A549 (cell line): ENCODE measurements at regions not wholly inside any gene's neighbourhood (a gene's known extent, or its start where the extent isn't known, plus 50 kb on each side); places are given as distances from the start of the nearest gene placed in this dataset.

ENCODE experiments used
- ATAC-seq, 2 experiments: fragments of 200-7000 bp in 1 of 2; fragments of >200 bp in 1 of 2; cut with Nextera tagmentation in 1 of 2; cut with Tn5 transposase in 1 of 2; 3 replicates each; pipeline versions ENCODE4 v1.8.0 to v1.9.1; 2018 to 2020; ENCODE audit warnings: mild to moderate bottlenecking in 1 of 2, moderate library complexity in 1 of 2
- CTCF ChIA-PET: fragments of 300-600 bp; sonication (Branson Sonifier 250); formaldehyde crosslinking; extraction: SDS; loops from one replicate; lab custom pipeline; 2021; ENCODE audit warnings: antibody characterized with exemption, inconsistent platforms; lab: Yijun Ruan, JAX
- POLR2A ChIA-PET: fragments of 350-600 bp; formaldehyde crosslinking; extraction: SDS; loops from one replicate; lab custom pipeline; 2021; ENCODE audit warnings: antibody characterized with exemption, inconsistent platforms; lab: Yijun Ruan, JAX
- DNase-seq, 2 experiments: peaks; one replicate each; pipeline versions ENCODE4 v3.0.0 to v3.0.0-alpha.2; 2011 to 2016; ENCODE audit warnings: low read depth in 1 of 2, low spot score in 1 of 2
- FAIRE-seq: peaks from 2 replicates; lab custom pipeline; 2011; peaks lifted over from hg19 to GRCh38; lab: Jason Lieb, UNC
- H3K27ac ChIP-seq, 2 experiments: fragments of >200 bp; sonication (Bioruptor Twin); formaldehyde crosslinking; 3 replicates each; pipeline ENCODE4 v1.5.1; 2016 to 2017
- H3K4me1 ChIP-seq: fragments of >200 bp; sonication (Bioruptor Twin); formaldehyde crosslinking; 3 replicates; pipeline ENCODE4 v1.6.1; 2016
- H3K4me2 ChIP-seq: fragments of >200 bp; sonication (Bioruptor Twin); formaldehyde crosslinking; 3 replicates; pipeline ENCODE4 v1.6.1; 2016
- H3K4me3 ChIP-seq: fragments of >200 bp; sonication (Bioruptor Twin); formaldehyde crosslinking; 3 replicates; pipeline ENCODE4 v1.5.1; 2016
- H3K9me3 ChIP-seq: fragments of >200 bp; sonication (Bioruptor Twin); formaldehyde crosslinking; 3 replicates; pipeline ENCODE4 v1.6.1; 2016
- BHLHE40 ChIP-seq: IDR thresholded peaks from 2 replicates; pipeline ENCODE4 v1.6.1; 2012; ENCODE audit warnings: low read depth, low read length, inconsistent platforms
- CEBPB ChIP-seq, 2 experiments: fragments of >200 bp in 1 of 2; sonication (Bioruptor Twin) in 1 of 2; formaldehyde crosslinking in 1 of 2; IDR thresholded peaks; 2 replicates each; pipeline ENCODE4 v1.6.1; 2012 to 2016
- EHMT2 ChIP-seq: fragments of 200-600 bp; sonication (generic); IDR thresholded peaks from 2 replicates; pipeline ENCODE4 v1.6.1; 2016; ENCODE audit warnings: antibody characterized with exemption, low read depth, mild to moderate bottlenecking, moderate library complexity
- FOSL2 ChIP-seq, 2 experiments: fragments of 450-650 bp in 1 of 2; fragments of >200 bp in 1 of 2; sonication (Bioruptor Twin) in 1 of 2; formaldehyde crosslinking; IDR thresholded peaks; 2 replicates each; pipeline versions ENCODE4 v1.5.0 to v1.6.1; 2016 to 2020; ENCODE audit warnings: mild to moderate bottlenecking in 1 of 2, moderate library complexity in 1 of 2
- FOXS1 ChIP-seq: fragments of 250-450 bp; sonication (Bioruptor Pico); IDR thresholded peaks from 2 replicates; pipeline ENCODE4 v1.5.0; 2020; ENCODE audit warnings: mild to moderate bottlenecking, moderate library complexity
- HEYL ChIP-seq: fragments of 250-450 bp; sonication (Bioruptor Pico); IDR thresholded peaks from 2 replicates; pipeline ENCODE4 v1.8.0; 2021; ENCODE audit warnings: mild to moderate bottlenecking, moderate library complexity
- HOXB13 ChIP-seq: fragments of 250-450 bp; sonication (Bioruptor Pico); IDR thresholded peaks from 2 replicates; pipeline ENCODE4 v1.5.0; 2020; ENCODE audit warnings: low read depth, mild to moderate bottlenecking, moderate library complexity
- JUN ChIP-seq, 2 experiments: fragments of >200 bp; sonication (Bioruptor Twin); formaldehyde crosslinking; IDR thresholded peaks; 2 replicates in 1 of 2; 3 replicates in 1 of 2; pipeline ENCODE4 v1.6.1; 2016 to 2017
- JUNB ChIP-seq: fragments of >200 bp; sonication (Bioruptor Twin); formaldehyde crosslinking; IDR thresholded peaks from 2 replicates; pipeline ENCODE4 v1.6.1; 2016
- KDM1A ChIP-seq: fragments of 200-600 bp; sonication (generic); IDR thresholded peaks from 2 replicates; pipeline ENCODE4 v1.6.1; 2016; ENCODE audit warnings: low read depth, mild to moderate bottlenecking
- MAFK ChIP-seq: fragments of 450-650 bp; IDR thresholded peaks from 2 replicates; pipeline ENCODE4 v1.6.1; 2014; ENCODE audit not compliant: partially characterized antibody
- POLR2A ChIP-seq: IDR thresholded peaks from 2 replicates; pipeline ENCODE4 v1.6.1; 2012; ENCODE audit warnings: mild to moderate bottlenecking, low read length
- RAD21 ChIP-seq, 2 experiments: fragments of >200 bp in 1 of 2; sonication (Bioruptor Twin) in 1 of 2; formaldehyde crosslinking in 1 of 2; IDR thresholded peaks in 1 of 2; conservative IDR thresholded peaks in 1 of 2; 2 replicates in 1 of 2; 3 replicates in 1 of 2; pipeline ENCODE4 v1.6.1; 2012 to 2018; ENCODE audit warnings: inconsistent platforms in 1 of 2
- TFCP2L1 ChIP-seq: fragments of 250-450 bp; sonication (Bioruptor Pico); IDR thresholded peaks from 2 replicates; pipeline ENCODE4 v1.5.0; 2021; ENCODE audit warnings: mild to moderate bottlenecking
- ZFP36 ChIP-seq: fragments of 450-650 bp; IDR thresholded peaks from 2 replicates; pipeline ENCODE4 v1.6.1; 2014; ENCODE audit warnings: borderline replicate concordance; ENCODE audit not compliant: partially characterized antibody
- ZNF302 ChIP-seq: fragments of 250-450 bp; sonication (Bioruptor Pico); IDR thresholded peaks from 2 replicates; pipeline ENCODE4 v1.9.0; 2021; ENCODE audit warnings: inconsistent platforms, mild to moderate bottlenecking, moderate library complexity
- WGBS: methylation state at CpG from one replicate; pipeline ENCODE4 v1.1.6; 2017; ENCODE audit errors: missing lambda C conversion rate; 5-methylcytosine and 5-hydroxymethylcytosine counted together
- TF ChIP-seq, protein P1 (sequence below): IDR thresholded peaks from 2 replicates; pipeline ENCODE4 v1.6.1; 2012
- TF ChIP-seq, protein P2 (sequence below): fragments of 250-450 bp; sonication (Bioruptor Pico); IDR thresholded peaks from 2 replicates; pipeline ENCODE4 v1.5.0; 2020; ENCODE audit warnings: low read depth, mild to moderate bottlenecking, moderate library complexity
- TF ChIP-seq, protein P3 (sequence below): IDR thresholded peaks from 2 replicates; pipeline ENCODE4 v1.6.1; 2012

- DNase-seq (no peak), ATAC-seq (no peak), FAIRE-seq (no peak)
- peak; percentile 96 for TF ChIP-seq MAFK
- no peak for TF ChIP-seq BHLHE40
- Histone ChIP-seq H3K9me3 (no peaks in the 10 kb centered on the region), H3K4me1 (peaks cover 24% of the 10 kb centered on the region), H3K27ac (no peak overlapping the region), H3K4me2 (peak overlapping the region; percentile 66; the same call in 2 of the 3 replicates), H3K4me3 (no peak overlapping the region)
- WGBS: 64% methylated on average over 1 of the region's 1 CpG
- POLR2A ChIA-PET: no interaction called here
- CTCF ChIA-PET: no interaction called here
These were observed 250.9 kb downstream of the PTPRC start for GRCh38 chr1:198889749-198890148.

DNA sequence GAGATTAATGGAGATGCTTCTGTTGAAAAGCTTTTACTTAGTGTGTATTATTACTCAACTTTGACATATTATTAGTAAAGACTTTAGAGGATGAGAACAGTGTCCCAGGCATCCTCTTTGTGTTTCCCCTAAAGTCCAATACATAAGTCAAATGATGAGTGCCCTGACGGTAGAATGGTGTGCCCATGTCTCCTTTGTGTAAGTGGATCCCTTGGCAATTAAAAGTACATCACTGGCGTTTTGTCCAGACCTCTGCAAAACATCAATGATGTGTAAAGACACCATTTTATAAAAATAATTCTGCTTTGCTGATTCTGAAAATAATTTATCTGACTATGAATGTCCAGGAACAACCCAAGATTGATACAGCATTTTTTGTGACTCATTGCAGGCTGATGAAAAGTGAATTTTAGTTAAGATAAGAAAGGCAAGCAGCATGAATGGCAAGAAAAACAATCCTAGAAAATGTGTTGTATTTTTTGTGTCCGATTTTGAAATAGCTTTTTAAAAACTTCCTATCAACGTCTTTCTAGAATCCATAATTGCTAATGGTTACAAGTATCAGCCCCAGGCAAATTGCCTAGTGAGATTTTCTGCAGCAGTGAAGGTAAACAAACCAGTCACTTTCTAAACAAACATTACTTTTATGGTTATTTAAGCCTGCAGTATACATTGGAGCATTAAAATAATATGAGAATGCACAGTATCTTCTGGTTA lies 251.5 kb downstream of the PTPRC start:
- FAIRE-seq: no peak
- Histone ChIP-seq H3K4me2 (peak overlapping the region; percentile 66), H3K9me3 (no peaks in the 10 kb centered on the region), H3K27ac (peak overlapping the region in 1 of 2 experiments; percentile 24; a peak in 1 of 6 replicates), H3K4me3 (no peak overlapping the region), H3K4me1 (peaks cover 24% of the 10 kb centered on the region)
- POLR2A ChIA-PET: no interaction called here
- WGBS: 23% methylated on average over 4 of the region's 4 CpGs
- CTCF ChIA-PET: no interaction called here
- DNase-seq: peak in 1 of 2 experiments; percentile 24
- peak; percentile 47 to 53; a peak in 2 of 6 replicates for ATAC-seq
- TF ChIP-seq FOSL2 (IDR thresholded peaks at IDR 0.05): no peak
- 0 out of 2 replicates have a peak, but pooled peaks have one; percentile 17 for TF ChIP-seq FOSL2 (CRISPR knock-in tag; IDR thresholded peaks at IDR 0.05)
- no peak for TF ChIP-seq HOXB13 (CRISPR knock-in tag)

GRCh38 chr1:198892065-198892464 lies 253.2 kb downstream of the PTPRC start:
- H3K4me2 ChIP-seq: no peak overlapping the region
- ChIA-PET POLR2A (interaction anchor here (0.7 kb wide), 1 partner anchor 45 kb away, joined by 3 read pairs; no protein-coding TSS in a partner anchor), CTCF (no interaction called here)
- H3K4me1 ChIP-seq: peaks cover 24% of the 10 kb centered on the region
- FAIRE-seq (no peak), DNase-seq (no peak), ATAC-seq (peak in 1 of 2 experiments; percentile 59; a peak in 1 of 6 replicates)
- H3K4me3 ChIP-seq: no peak overlapping the region
- 45% methylated on average over 1 of the region's 1 CpG for WGBS
- H3K9me3 ChIP-seq: no peaks in the 10 kb centered on the region
- H3K27ac ChIP-seq: no peak overlapping the region
- TF ChIP-seq KDM1A (no peak), FOXS1 (CRISPR knock-in tag) (no peak), ZFP36 (no peak), RAD21 (conservative IDR thresholded peaks at IDR 0.05 in 1 of 2, IDR thresholded peaks at IDR 0.05 in 1 of 2) (no peak), TFCP2L1 (no peak), HEYL (no peak), MAFK (no peak), JUN (IDR thresholded peaks at IDR 0.05) (no peak)
- TF ChIP-seq, protein P1, sequence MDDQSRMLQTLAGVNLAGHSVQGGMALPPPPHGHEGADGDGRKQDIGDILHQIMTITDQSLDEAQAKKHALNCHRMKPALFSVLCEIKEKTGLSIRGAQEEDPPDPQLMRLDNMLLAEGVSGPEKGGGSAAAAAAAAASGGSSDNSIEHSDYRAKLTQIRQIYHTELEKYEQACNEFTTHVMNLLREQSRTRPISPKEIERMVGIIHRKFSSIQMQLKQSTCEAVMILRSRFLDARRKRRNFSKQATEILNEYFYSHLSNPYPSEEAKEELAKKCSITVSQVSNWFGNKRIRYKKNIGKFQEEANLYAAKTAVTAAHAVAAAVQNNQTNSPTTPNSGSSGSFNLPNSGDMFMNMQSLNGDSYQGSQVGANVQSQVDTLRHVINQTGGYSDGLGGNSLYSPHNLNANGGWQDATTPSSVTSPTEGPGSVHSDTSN: no peak
- TF ChIP-seq, protein P2, sequence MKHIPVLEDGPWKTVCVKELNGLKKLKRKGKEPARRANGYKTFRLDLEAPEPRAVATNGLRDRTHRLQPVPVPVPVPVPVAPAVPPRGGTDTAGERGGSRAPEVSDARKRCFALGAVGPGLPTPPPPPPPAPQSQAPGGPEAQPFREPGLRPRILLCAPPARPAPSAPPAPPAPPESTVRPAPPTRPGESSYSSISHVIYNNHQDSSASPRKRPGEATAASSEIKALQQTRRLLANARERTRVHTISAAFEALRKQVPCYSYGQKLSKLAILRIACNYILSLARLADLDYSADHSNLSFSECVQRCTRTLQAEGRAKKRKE (CRISPR knock-in tag): no peak

DNA sequence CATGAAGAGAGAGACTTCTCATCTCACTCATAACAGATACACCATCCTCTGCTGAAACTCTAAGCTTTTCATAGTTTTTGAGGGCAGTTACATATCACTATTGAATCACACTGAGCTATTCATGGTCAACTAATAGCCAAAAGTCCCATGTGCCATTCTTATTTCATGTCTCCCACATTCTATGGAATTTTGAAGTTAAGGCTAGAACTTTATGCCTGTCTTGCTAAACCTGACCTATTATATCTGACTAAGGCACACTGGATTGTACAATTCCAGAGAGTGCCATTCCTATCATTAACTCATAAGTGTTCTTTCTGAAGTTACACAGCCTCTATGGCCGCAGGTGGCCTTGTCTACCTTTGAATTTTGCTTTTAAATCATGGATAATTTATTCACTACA lies 254.3 kb downstream of the PTPRC start:
- no peak for DNase-seq
- no peak overlapping the region for H3K27ac ChIP-seq
- H3K4me2 ChIP-seq: no peak overlapping the region
- ChIA-PET POLR2A (no interaction called here), CTCF (no interaction called here)
- H3K4me1 ChIP-seq: peaks cover 24% of the 10 kb centered on the region
- no peak overlapping the region for H3K4me3 ChIP-seq
- TF ChIP-seq, protein P3, sequence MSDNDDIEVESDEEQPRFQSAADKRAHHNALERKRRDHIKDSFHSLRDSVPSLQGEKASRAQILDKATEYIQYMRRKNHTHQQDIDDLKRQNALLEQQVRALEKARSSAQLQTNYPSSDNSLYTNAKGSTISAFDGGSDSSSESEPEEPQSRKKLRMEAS: no peak
- TF ChIP-seq CEBPB (IDR thresholded peaks at IDR 0.05) (no peak), ZNF302 (CRISPR knock-in tag) (no peak), JUNB (no peak), EHMT2 (no peak), POLR2A (no peak)
- WGBS: 68% methylated on average over 1 of the region's 1 CpG
- no peaks in the 10 kb centered on the region for H3K9me3 ChIP-seq
- no peak for ATAC-seq
- no peak for FAIRE-seq
